Calu3 (cell line): ENCODE measurements at regions not wholly inside any gene's neighbourhood (a gene's known extent, or its start where the extent isn't known, plus 50 kb on each side); places are given as distances from the start of the nearest gene placed in this dataset.

Experiments used
- BruUV-seq: library from RNA; stranded (reverse); fragments of 400-500 nt; replicated peaks from 2 replicates; lab custom pipeline; 2021; lab: Mats Ljungman, UMichigan
- CTCF ChIA-PET: fragments of 300-600 bp; sonication (Branson Sonifier 250); formaldehyde crosslinking; loops from one replicate; lab custom pipeline; 2022; ENCODE audit warnings: antibody characterized with exemption; lab: Charles Lee
- DNase-seq: peaks from one replicate; pipeline ENCODE4 v3.0.0; 2022
- H3K27ac Mint-ChIP-seq: one replicate; pipeline ENCODE4 v1.8.0; 2022; ENCODE audit warnings: mixed read lengths; ENCODE audit not compliant: unreplicated experiment
- H3K27me3 Mint-ChIP-seq: one replicate; pipeline ENCODE4 v1.8.0; 2022; ENCODE audit warnings: mixed read lengths; ENCODE audit not compliant: unreplicated experiment
- H3K36me3 Mint-ChIP-seq: one replicate; pipeline ENCODE4 v1.8.0; 2022; ENCODE audit warnings: mild to moderate bottlenecking, moderate library complexity, mixed read lengths; ENCODE audit not compliant: insufficient read depth, unreplicated experiment
- H3K4me1 Mint-ChIP-seq: one replicate; pipeline ENCODE4 v1.8.0; 2022; ENCODE audit warnings: mild to moderate bottlenecking, low read depth, mixed read lengths; ENCODE audit not compliant: unreplicated experiment
- H3K4me3 Mint-ChIP-seq: one replicate; pipeline ENCODE4 v1.8.0; 2022; ENCODE audit warnings: mild to moderate bottlenecking, low read depth, moderate library complexity, mixed read lengths; ENCODE audit not compliant: unreplicated experiment
- H3K9me3 Mint-ChIP-seq: one replicate; pipeline ENCODE4 v1.8.0; 2022; ENCODE audit warnings: low read depth, mixed read lengths; ENCODE audit not compliant: unreplicated experiment
- CTCF ChIP-seq: fragments of 200-600 bp; IDR thresholded peaks from one replicate; pipeline ENCODE4 v1.8.0; 2022; ENCODE audit warnings: antibody characterized with exemption; ENCODE audit not compliant: unreplicated experiment
- intact Hi-C: fragments of 100-400 bp; cut with micrococcal nuclease; formaldehyde crosslinking; loops from one replicate; pipeline ENCODE4 v1.10.0; 2022; ENCODE audit not compliant: unreplicated experiment

GRCh38 chr12:91516695-91517047 lies 334.1 kb upstream of the DCN start:
- no peak overlapping the region for H3K4me3 Mint-ChIP-seq
- intact Hi-C loops: no loop called here
- H3K4me1 Mint-ChIP-seq: no peaks in the 10 kb centered on the region
- BruUV-seq: no TSS peak
- TF ChIP-seq CTCF: no peak
- CTCF ChIA-PET: no interaction called here
- H3K36me3 Mint-ChIP-seq: no peaks in the 10 kb centered on the region
- no peaks in the 10 kb centered on the region for H3K9me3 Mint-ChIP-seq
- DNase-seq: no peak
- no peaks in the 10 kb centered on the region for H3K27me3 Mint-ChIP-seq
- no peak overlapping the region for H3K27ac Mint-ChIP-seq

- no peak overlapping the region for H3K4me3 Mint-ChIP-seq
- H3K27me3 Mint-ChIP-seq: no peaks in the 10 kb centered on the region
- no peak for TF ChIP-seq CTCF
- no peak for DNase-seq
- no TSS peak for BruUV-seq
- intact Hi-C loops: no loop called here
- H3K36me3 Mint-ChIP-seq: no peaks in the 10 kb centered on the region
- no peak overlapping the region for H3K27ac Mint-ChIP-seq
- CTCF ChIA-PET: no interaction called here
- H3K4me1 Mint-ChIP-seq: no peaks in the 10 kb centered on the region
- no peaks in the 10 kb centered on the region for H3K9me3 Mint-ChIP-seq
Measured at GRCh38 chr12:91515944-91516694, 333.5 kb upstream of the DCN start.

- no peaks in the 10 kb centered on the region for H3K4me1 Mint-ChIP-seq
- no peaks in the 10 kb centered on the region for H3K9me3 Mint-ChIP-seq
- no peak overlapping the region for H3K27ac Mint-ChIP-seq
- intact Hi-C loops: no loop called here
- DNase-seq: no peak
- H3K36me3 Mint-ChIP-seq: no peaks in the 10 kb centered on the region
- no TSS peak for BruUV-seq
- no peak overlapping the region for H3K4me3 Mint-ChIP-seq
- H3K27me3 Mint-ChIP-seq: no peaks in the 10 kb centered on the region
- CTCF ChIA-PET: interaction anchor here (0.6 kb wide), 1 partner anchor 36 kb away, joined by 7 read pairs; no protein-coding TSS in a partner anchor
- no peak for TF ChIP-seq CTCF
Measured at GRCh38 chr12:91513313-91513712, 330.7 kb upstream of the DCN start.

- CTCF ChIA-PET: no interaction called here
Measured at GRCh38 chr12:91511795-91512420, 329.3 kb upstream of the DCN start.

More at GRCh38 chr12:91511795-91512420, 329.3 kb upstream of the DCN start:
- DNase-seq: no peak
- Mint-ChIP-seq H3K27ac (no peak overlapping the region), H3K36me3 (no peaks in the 10 kb centered on the region), H3K4me3 (no peak overlapping the region), H3K27me3 (no peaks in the 10 kb centered on the region), H3K9me3 (no peaks in the 10 kb centered on the region), H3K4me1 (no peaks in the 10 kb centered on the region)
- BruUV-seq: no TSS peak
- intact Hi-C loops: no loop called here
- no peak for TF ChIP-seq CTCF
